SK-N-MC (cell line): ENCODE measurements at regions not wholly inside any gene's neighbourhood (a gene's known extent, or its start where the extent isn't known, plus 50 kb on each side); places are given as distances from the start of the nearest gene placed in this dataset.

ENCODE experiments used
- EZH2 ChIP-seq: fragments of 200-600 bp; sonication (generic); IDR thresholded peaks from one replicate; pipeline ENCODE4 v1.6.1; 2017; ENCODE audit warnings: antibody characterized with exemption
- FOXP2 ChIP-seq: optimal IDR thresholded peaks from 2 replicates; pipeline ENCODE3; 2011; ENCODE audit warnings: mild to moderate bottlenecking, moderate library complexity; ENCODE audit not compliant: insufficient read depth; ENCODE audit errors: extremely low read length, control extremely low read depth

DNA sequence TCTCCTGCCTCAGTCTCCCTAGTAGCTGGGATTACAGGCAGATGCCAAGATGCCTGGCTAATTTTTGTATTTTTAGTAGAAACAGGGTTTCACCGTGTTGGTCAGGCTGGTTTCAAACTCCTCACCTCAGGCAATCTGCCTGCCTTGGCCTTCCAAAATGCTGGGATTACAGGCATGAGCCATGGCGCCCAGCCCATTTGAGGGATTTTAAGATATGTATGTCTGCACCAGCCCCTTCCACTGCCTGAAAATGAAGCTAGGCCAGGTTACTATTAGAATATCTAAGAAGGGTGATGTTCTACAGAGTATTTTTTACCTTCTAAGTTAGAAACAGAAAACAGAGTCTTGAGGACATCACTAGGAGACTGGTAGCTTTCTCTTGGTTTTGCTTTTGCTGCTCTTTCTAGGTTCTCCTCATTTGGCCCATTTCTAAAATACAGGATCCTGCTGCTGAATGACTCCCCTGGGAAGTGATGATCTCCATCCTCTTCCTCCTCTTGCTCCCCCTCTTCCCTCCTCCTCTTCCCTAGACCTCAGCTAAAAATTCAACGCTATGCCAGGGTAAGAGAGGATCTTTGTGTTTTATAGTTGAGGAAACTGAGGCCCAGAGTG lies 118.5 kb downstream of the MYCN start:
- TF ChIP-seq EZH2: no peak
- TF ChIP-seq FOXP2: no peak
